C4-2B (cell line): ENCODE measurements at regions not wholly inside any gene's neighbourhood (a gene's known extent, or its start where the extent isn't known, plus 50 kb on each side); places are given as distances from the start of the nearest gene placed in this dataset.

ENCODE experiments used
- H3K27ac ChIP-seq: fragments of 450-650 bp; 2 replicates; pipeline ENCODE4 v1.5.1; 2017
- ZFX ChIP-seq: fragments of 450-650 bp; IDR thresholded peaks from 2 replicates; pipeline ENCODE4 v1.6.1; 2017
- TF ChIP-seq, protein P1 (sequence below): fragments of 450-650 bp; conservative IDR thresholded peaks from 2 replicates; pipeline ENCODE4 v1.5.1; 2017; ENCODE audit warnings: mild to moderate bottlenecking

DNA sequence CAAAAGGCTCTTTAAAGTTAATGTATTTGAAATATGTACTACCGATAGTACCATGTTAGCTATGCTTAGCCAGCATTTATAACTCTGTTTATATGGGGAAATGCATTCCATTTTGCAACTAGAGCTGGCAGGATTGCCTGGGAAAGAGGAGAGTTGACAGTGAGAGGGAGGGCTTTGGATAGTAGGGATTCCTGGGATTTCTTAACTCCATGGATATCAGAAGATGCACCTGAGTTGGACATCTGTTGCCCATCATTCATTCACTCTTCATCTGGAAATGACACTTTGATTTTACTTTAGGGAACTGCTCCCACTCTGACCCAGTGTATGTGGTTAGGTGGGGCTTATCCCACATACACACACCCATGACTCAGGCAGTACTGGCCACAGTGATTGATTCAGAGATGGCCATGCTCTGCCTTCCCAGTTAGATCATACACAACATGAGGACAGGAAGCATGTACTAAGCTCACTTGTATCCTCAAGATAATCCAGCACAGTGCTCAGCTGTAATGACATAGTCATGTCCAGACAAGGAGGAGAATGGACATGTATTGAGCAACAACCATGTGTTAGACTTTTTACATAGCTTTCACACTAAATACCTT is 248.8 kb downstream of the MREG start:
- H3K27ac ChIP-seq: no peak overlapping the region
- TF ChIP-seq, protein P1, sequence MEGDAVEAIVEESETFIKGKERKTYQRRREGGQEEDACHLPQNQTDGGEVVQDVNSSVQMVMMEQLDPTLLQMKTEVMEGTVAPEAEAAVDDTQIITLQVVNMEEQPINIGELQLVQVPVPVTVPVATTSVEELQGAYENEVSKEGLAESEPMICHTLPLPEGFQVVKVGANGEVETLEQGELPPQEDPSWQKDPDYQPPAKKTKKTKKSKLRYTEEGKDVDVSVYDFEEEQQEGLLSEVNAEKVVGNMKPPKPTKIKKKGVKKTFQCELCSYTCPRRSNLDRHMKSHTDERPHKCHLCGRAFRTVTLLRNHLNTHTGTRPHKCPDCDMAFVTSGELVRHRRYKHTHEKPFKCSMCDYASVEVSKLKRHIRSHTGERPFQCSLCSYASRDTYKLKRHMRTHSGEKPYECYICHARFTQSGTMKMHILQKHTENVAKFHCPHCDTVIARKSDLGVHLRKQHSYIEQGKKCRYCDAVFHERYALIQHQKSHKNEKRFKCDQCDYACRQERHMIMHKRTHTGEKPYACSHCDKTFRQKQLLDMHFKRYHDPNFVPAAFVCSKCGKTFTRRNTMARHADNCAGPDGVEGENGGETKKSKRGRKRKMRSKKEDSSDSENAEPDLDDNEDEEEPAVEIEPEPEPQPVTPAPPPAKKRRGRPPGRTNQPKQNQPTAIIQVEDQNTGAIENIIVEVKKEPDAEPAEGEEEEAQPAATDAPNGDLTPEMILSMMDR: no peak
- TF ChIP-seq ZFX: no peak

DNA sequence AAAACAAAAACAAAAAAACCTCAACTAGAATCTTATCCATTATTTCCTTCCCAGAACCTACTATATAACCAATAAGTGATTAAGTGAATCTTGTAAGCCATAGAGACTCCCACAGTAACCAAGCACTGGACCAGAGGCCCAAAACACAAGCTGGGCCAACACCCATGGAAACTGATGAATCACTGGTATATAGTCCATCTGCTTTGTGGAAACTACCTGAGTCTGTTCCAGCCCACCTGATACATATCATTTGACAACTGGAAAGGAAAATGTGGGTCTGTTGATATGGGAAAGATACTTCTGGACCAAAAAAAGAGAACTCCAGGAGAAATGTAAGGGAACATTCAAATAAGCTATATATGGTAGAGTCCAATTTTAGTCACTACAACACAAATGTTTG is 252.8 kb downstream of the MREG start:
- H3K27ac ChIP-seq: no peak overlapping the region
- no peak for TF ChIP-seq ZFX
- TF ChIP-seq, protein P1: no peak

DNA sequence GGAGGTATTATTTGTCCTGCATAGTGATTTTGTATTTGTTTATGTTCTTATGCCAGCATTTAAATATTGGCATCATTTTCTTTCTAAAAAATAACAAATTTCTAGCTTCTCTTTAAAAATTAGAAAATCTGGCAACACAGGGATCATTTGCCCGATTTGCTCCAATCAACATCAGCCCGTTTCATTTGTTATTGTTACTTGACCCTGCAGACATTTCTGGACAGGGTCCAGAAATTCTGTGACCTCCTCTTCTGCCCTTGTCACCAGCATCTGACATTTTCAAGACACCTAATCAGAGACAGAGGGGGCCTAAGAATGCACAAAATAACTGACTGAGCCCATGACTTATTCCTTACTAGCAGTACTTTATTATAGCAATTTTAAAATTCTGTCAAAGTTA is 253.3 kb downstream of the MREG start:
- H3K27ac ChIP-seq: no peak overlapping the region

DNA sequence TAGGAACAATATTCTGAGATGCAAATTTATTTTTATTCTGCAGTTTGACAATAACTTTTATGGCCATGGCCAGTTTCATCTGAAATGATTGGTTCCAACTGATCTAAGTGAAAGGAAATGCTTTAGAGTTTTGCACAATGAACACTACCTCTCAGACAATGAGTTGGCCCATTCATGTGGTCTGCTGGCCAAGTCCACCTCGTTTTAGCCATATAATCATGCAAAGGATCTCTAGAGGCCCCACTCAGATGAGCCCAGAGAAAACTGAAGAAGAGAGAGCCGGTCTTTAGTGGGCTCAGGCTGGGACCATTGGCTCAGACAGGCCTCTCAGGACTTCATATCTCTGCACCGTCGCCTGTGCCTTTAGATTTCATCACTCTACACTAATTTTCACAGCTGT is 254.7 kb downstream of the MREG start:
- no peak for TF ChIP-seq ZFX
- TF ChIP-seq, protein P1: no peak
- H3K27ac ChIP-seq: no peak overlapping the region

More for the DNA sequence above, 253.3 kb downstream of the MREG start:
- TF ChIP-seq, protein P1: no peak
- TF ChIP-seq ZFX: no peak

DNA sequence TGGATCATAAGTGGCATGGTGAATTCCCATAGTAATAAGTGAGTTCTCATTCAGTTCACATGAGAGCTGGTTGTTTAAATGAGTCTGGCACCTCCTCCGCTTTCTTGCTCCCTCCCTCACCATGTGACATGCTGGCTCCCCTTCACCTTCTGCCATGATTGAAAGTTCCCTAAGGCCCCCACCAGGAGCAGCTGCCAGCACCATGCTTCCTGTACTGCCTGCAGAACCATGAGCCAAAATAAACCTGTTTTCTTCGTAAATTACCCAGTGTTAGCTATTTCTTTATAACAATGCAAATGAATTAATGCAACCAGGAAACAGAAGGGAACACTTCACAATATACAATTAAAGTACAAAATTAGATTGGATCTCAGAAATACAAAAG is 257.0 kb downstream of the MREG start:
- H3K27ac ChIP-seq: no peak overlapping the region
- no peak for TF ChIP-seq ZFX
- TF ChIP-seq, protein P1: no peak

DNA sequence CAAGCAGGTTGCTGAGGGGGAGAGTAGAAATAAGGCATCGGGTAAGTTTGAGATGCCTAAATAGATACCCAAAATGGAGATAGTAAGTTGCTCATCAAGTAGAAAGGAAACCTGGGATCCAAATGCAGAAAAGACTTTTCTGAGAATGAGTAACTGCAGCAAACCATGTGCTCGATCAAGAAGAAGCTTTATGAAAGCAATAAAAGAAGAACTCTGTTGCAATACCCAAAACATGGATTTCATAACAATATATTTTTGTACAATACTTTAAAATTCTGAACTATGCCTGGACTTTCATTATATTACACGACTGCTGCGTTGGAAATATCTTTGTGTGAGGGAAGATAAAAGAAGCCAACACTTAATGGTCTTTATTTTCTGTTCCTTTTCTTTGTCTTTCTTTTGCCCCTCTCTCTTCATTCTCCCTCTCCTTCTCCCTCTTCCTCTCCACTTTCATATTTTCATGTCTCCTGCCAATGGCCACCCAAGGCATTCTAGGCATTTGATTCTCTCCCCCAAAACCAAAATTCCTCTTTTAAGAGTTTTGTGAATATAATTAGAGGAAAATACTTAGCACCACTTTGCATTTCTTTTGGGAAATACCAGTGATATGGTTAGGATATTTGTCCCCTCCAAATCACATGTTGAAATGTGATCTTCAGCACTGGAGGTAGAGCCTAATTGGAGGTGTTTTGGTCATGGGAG is 257.6 kb downstream of the MREG start:
- TF ChIP-seq ZFX: no peak
- TF ChIP-seq, protein P1: no peak

DNA sequence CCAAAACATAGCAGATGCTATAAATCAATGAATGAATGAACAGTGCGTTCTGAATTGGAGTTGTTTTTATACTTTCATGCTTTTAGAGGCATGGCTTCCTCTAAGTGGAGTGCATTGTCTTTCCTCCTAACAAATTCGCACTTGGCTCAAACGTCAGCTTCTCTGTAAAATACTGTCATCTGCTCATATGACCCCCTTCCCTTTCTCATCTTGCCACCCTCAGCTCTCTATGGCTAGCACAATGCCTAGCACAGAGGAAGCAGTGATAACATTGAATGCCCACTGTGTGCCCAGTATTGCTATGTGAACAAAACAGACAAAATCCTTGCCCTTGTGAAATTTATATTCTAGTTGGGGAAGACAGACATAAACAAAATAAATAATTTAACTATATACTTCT is 258.8 kb downstream of the MREG start:
- no peak for TF ChIP-seq ZFX
- TF ChIP-seq, protein P1: no peak

More for the DNA sequence above, 257.6 kb downstream of the MREG start:
- H3K27ac ChIP-seq: no peak overlapping the region

More for the DNA sequence above, 258.8 kb downstream of the MREG start:
- H3K27ac ChIP-seq: no peak overlapping the region
